Superior temporal gyrus (tissue), 1 donor: ENCODE measurements at regions not wholly inside any gene's neighbourhood (a gene's known extent, or its start where the extent isn't known, plus 50 kb on each side); places are given as distances from the start of the nearest gene placed in this dataset.
"Not testable (repeated sequence)": the region's sequence is repeated elsewhere in the genome, so short reads cannot be mapped to it uniquely, and the experiment has no call there.

Experiments used
- DNase-seq: peaks from one replicate; pipeline ENCODE4 v3.0.0-alpha.2; 2016; ENCODE audit errors: extremely low spot score

GRCh38 chr4:92232566-92232965 lies 71.2 kb upstream of the GRID2 start:
- no peak for DNase-seq

- no peak for DNase-seq
Measured at GRCh38 chr4:92234393-92235176, 69.2 kb upstream of the GRID2 start.

GRCh38 chr4:92235731-92236130 lies 68.0 kb upstream of the GRID2 start:
- no peak for DNase-seq

- DNase-seq = no peak
Measured at GRCh38 chr4:92236877-92237276, 66.9 kb upstream of the GRID2 start.

GRCh38 chr4:92237559-92237958 lies 66.2 kb upstream of the GRID2 start:
- no peak for DNase-seq

- DNase-seq = no peak
Measured at GRCh38 chr4:92241094-92241493, 62.7 kb upstream of the GRID2 start.

GRCh38 chr4:92246384-92246783 lies 57.4 kb upstream of the GRID2 start:
- DNase-seq = no peak

- peak; percentile 60 for DNase-seq
Measured at GRCh38 chr4:92249541-92249940, 54.2 kb upstream of the GRID2 start.

GRCh38 chr4:92251711-92252110 lies 52.1 kb upstream of the GRID2 start:
- DNase-seq = no peak

- not testable (repeated sequence) for DNase-seq
Measured at GRCh38 chr4:92252358-92252757, 51.4 kb upstream of the GRID2 start.

- no peak for DNase-seq
Measured at GRCh38 chr4:92252846-92253245, 50.9 kb upstream of the GRID2 start.

- no peak for DNase-seq
Measured at GRCh38 chr4:92253550-92253949, 50.2 kb upstream of the GRID2 start.
